Lower leg skin (tissue), 3 donors: ENCODE measurements at regions not wholly inside any gene's neighbourhood (a gene's known extent, or its start where the extent isn't known, plus 50 kb on each side); places are given as distances from the start of the nearest gene placed in this dataset.

Experiments used
- POLR2A ChIP-seq, 2 donors: fragments of 450-650 bp; IDR thresholded peaks; one replicate each; pipeline ENCODE4 v1.6.1; 2016 to 2017; ENCODE audit warnings: antibody characterized with exemption in 2 of 2, mild to moderate bottlenecking in 1 of 2, moderate library complexity in 1 of 2
- TF ChIP-seq, protein P1 (sequence below), 3 donors: fragments of 450-650 bp; IDR thresholded peaks; one replicate each; pipeline ENCODE4 v1.5.1; 2016; ENCODE audit warnings: antibody characterized with exemption in 3 of 3, mild to moderate bottlenecking in 3 of 3, moderate library complexity in 2 of 3

DNA sequence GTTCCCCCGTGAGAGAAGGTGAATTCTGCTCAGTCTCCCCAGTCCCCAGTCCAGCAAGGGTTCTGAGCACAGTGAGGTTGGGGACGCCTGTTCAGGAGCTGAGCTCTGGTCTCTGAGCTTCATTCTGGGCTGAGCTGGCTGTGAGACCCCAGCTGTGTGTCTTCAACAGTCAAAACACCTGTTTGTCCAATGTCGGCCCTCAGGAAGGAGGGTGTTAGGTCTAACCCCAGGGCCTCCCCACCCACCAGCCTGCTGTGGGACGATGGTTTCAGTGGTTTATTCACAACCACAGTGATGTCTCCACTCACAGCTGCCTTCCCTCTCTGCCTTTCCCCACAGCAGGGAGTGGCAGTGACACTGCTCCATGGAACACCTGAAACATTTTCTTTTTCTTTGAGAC is 1282.9 kb downstream of the TBC1D22A start:
- TF ChIP-seq POLR2A (IDR thresholded peaks at IDR 0.05): no peak
- TF ChIP-seq, protein P1, sequence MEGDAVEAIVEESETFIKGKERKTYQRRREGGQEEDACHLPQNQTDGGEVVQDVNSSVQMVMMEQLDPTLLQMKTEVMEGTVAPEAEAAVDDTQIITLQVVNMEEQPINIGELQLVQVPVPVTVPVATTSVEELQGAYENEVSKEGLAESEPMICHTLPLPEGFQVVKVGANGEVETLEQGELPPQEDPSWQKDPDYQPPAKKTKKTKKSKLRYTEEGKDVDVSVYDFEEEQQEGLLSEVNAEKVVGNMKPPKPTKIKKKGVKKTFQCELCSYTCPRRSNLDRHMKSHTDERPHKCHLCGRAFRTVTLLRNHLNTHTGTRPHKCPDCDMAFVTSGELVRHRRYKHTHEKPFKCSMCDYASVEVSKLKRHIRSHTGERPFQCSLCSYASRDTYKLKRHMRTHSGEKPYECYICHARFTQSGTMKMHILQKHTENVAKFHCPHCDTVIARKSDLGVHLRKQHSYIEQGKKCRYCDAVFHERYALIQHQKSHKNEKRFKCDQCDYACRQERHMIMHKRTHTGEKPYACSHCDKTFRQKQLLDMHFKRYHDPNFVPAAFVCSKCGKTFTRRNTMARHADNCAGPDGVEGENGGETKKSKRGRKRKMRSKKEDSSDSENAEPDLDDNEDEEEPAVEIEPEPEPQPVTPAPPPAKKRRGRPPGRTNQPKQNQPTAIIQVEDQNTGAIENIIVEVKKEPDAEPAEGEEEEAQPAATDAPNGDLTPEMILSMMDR (IDR thresholded peaks at IDR 0.05): no peak
